ENCODE measurements at regions not wholly inside any gene's neighbourhood (a gene's known extent, or its start where the extent isn't known, plus 50 kb on each side); places are given as distances from the start of the nearest gene placed in this dataset.
A peak's percentile ranks its signal among the peaks of the same experiment; 100 is the strongest.
"Not testable (repeated sequence)": the region's sequence is repeated elsewhere in the genome, so short reads cannot be mapped to it uniquely, and the experiment has no call there.

DNA sequence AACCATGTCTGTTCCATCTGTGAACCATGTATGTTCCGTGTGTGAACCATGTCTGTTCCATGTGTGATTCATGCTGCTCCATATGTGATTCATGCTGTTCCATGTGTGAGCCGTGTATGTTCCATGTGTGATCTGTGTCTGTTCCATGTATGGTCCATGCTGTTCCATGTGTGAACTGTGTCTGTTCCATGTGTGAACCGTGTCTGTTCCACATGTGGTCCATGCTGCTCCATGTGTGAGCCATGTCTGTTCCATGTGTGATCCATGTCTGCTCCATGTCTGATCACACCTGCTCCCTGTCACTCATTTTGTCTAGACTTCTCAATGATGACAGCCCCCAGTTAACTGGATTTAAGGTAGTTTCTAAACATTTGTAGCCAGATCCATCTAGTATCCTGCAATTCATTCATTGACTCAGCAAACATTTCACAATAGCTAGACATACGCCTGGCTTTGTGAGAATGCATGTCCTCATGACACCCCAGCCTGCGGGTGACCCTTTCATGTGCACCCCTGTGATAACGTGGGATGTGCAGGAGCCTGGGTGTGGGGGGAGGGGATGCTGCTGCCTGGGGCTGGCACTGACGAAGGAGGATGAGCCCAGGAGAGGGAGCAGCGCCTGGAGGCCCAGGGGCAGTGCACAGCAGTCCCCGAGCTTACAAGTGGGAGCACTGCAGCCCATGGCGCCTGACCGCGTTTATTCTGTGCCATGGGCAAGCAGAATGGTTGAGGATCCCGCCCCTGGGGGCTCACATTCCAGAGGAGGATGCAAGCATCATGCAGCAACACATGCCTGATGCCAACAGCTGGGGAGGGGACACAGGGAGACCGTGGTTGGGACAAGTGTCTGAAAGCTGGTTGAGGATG, 74.1 kb upstream of the METTL9 start:
- not testable (repeated sequence) for TF ChIP-seq TAF1 (conservative IDR thresholded peaks at IDR 0.05); YY1 (IDR thresholded peaks at IDR 0.05); GABPA (IDR thresholded peaks at IDR 0.05 in 1 of 2, conservative IDR thresholded peaks at IDR 0.05 in 1 of 2)
- TF ChIP-seq, protein P1, sequence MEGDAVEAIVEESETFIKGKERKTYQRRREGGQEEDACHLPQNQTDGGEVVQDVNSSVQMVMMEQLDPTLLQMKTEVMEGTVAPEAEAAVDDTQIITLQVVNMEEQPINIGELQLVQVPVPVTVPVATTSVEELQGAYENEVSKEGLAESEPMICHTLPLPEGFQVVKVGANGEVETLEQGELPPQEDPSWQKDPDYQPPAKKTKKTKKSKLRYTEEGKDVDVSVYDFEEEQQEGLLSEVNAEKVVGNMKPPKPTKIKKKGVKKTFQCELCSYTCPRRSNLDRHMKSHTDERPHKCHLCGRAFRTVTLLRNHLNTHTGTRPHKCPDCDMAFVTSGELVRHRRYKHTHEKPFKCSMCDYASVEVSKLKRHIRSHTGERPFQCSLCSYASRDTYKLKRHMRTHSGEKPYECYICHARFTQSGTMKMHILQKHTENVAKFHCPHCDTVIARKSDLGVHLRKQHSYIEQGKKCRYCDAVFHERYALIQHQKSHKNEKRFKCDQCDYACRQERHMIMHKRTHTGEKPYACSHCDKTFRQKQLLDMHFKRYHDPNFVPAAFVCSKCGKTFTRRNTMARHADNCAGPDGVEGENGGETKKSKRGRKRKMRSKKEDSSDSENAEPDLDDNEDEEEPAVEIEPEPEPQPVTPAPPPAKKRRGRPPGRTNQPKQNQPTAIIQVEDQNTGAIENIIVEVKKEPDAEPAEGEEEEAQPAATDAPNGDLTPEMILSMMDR (IDR thresholded peaks at IDR 0.05; ENCODE audit: low read depth, low read length, missing input control): not testable (repeated sequence)
- TF ChIP-seq RXRA (IDR thresholded peaks at IDR 0.05): peak; percentile 92 to 96

Measured in liver (tissue), 3 donors.